ENCODE measurements at regions not wholly inside any gene's neighbourhood (a gene's known extent, or its start where the extent isn't known, plus 50 kb on each side); places are given as distances from the start of the nearest gene placed in this dataset.
"Not testable (repeated sequence)": the region's sequence is repeated elsewhere in the genome, so short reads cannot be mapped to it uniquely, and the experiment has no call there.

- Mint-ChIP-seq H3K36me3 (no peaks in the 10 kb centered on the region), H3K27ac (peak overlapping the region in 1 of 3 donors; percentile 41), H3K27me3 (no peaks in the 10 kb centered on the region), H3K4me3 (no peak overlapping the region), H3K4me1 (peaks cover 0 to 8% (median 2%) of the 10 kb centered on the region in 3 donors), H3K9me3 (no peaks in the 10 kb centered on the region)
Observed at GRCh38 chr3:16769525-16769924, 115.2 kb upstream of the PLCL2 start.

DNA sequence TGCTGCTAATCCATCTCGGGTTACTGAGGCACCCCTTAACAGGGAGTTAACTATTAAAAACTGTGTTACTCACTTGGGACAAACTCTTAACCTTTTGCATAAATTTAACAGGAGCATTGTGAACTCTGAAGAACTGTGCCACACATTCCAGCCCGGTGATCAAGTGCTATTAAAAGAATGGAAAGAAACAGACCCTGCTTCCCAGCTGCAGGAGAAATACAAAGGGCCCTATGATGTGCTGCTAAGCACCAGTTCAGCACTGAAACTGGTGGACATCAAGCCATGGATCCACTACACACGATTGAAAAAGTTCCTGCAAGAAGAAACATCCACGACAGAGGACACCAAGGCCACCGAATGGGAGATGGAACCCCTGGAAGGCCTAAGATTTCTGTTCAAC lies 114.7 kb upstream of the PLCL2 start:
- Mint-ChIP-seq H3K9me3 (no peaks in the 10 kb centered on the region), H3K36me3 (no peaks in the 10 kb centered on the region), H3K4me1 (peaks cover 0 to 4% (median 2%) of the 10 kb centered on the region in 3 donors), H3K4me3 (no peak overlapping the region), H3K27ac (no peak overlapping the region), H3K27me3 (no peaks in the 10 kb centered on the region)

DNA sequence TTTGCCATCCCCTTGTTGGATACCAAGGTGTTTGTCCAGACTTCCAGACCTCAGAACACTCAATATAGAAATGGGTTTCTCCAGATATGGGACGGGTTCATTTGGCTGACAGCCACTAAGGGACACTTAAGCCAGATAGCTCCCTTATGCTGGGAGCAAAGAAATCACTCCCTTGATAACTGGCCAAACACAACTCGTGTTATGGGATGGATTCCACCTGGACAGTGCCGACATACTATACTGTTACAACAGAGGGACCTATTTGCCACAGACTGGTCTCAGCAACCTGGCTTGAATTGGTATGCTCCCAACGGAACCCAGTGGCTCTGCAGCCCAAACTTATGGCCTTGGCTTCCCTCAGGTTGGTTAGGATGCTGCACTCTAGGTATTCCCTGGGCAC lies 114.0 kb upstream of the PLCL2 start:
- no peaks in the 10 kb centered on the region for H3K36me3 Mint-ChIP-seq
- H3K4me1 Mint-ChIP-seq: peaks cover 0 to 3% (median under 1%) of the 10 kb centered on the region in 3 donors
- H3K4me3 Mint-ChIP-seq: no peak overlapping the region
- peaks cover 0 to under 1% (median 0%) of the 10 kb centered on the region in 3 donors for H3K9me3 Mint-ChIP-seq
- H3K27ac Mint-ChIP-seq: no peak overlapping the region
- H3K27me3 Mint-ChIP-seq: peaks cover 2% of the 10 kb centered on the region

DNA sequence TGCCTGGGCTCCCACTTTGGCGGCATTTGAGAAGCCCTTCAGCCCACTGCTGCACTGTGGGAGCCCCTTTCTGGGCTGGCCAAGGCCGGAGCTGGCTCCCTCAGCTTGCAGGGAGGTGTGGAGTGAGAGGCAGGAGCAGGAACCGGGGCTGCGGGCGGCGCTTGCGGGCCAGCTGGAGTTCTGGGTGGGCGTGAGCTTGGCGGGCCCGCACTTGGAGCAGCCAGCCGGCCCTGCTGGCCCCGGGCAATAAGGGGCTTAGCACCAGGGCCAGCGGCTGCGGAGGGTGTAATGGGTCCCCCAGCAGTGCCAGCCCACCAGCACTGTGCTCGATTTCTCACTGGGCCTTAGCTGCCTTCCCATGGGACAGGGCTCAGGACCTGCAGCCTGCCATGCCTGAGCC lies 111.2 kb upstream of the PLCL2 start:
- H3K9me3 Mint-ChIP-seq, H3K4me1 Mint-ChIP-seq, H3K4me3 Mint-ChIP-seq, H3K27ac Mint-ChIP-seq, H3K27me3 Mint-ChIP-seq, H3K36me3 Mint-ChIP-seq: not testable (repeated sequence)

- H3K4me1 Mint-ChIP-seq, H3K4me3 Mint-ChIP-seq, H3K27me3 Mint-ChIP-seq, H3K36me3 Mint-ChIP-seq, H3K27ac Mint-ChIP-seq, H3K9me3 Mint-ChIP-seq: not testable (repeated sequence)
Observed at GRCh38 chr3:16774536-16774935, 110.2 kb upstream of the PLCL2 start.

GRCh38 chr3:16784973-16785372 lies 99.8 kb upstream of the PLCL2 start:
- Mint-ChIP-seq H3K4me3 (no peak overlapping the region), H3K9me3 (peaks cover 0 to 2% (median 0%) of the 10 kb centered on the region in 3 donors), H3K27me3 (no peaks in the 10 kb centered on the region), H3K4me1 (peaks cover 7 to 9% (median 7%) of the 10 kb centered on the region in 3 donors), H3K36me3 (peaks cover 5% of the 10 kb centered on the region), H3K27ac (no peak overlapping the region)

GRCh38 chr3:16785465-16785864 lies 99.3 kb upstream of the PLCL2 start:
- Mint-ChIP-seq H3K36me3 (peaks cover 5% of the 10 kb centered on the region), H3K4me3 (no peak overlapping the region), H3K27ac (no peak overlapping the region), H3K27me3 (peaks cover 3% of the 10 kb centered on the region), H3K9me3 (peaks cover 0 to 2% (median 0%) of the 10 kb centered on the region in 3 donors), H3K4me1 (peaks cover 7 to 10% (median 7%) of the 10 kb centered on the region in 3 donors)

DNA sequence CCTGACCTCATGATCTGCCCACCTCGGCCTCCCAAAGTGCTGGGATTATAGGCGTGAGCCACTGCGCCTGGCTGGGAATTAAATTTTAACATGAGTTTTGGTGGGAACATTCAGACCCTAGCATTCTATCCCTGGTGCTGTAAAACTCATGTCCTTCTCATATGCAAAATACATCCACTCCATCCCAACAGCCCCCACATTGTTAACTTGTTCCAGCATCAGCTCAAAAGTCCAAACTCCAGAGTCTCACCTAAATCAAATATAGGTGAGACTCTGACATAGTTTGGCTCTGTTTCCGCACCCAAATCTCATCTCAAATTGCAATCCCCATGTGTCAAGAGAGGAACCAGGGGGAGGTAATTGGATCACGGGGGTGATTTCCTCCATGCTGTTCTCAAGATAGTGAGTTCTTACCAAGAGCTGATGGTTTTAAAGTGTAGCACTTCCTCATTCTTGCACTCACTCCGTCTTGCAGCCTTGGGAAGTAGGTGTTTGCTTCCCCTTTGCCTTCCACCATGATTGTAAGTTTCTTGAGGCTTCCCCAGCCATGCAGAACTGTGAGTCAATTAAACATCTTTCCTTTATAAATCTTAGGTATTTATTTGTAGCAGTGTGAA lies 96.2 kb upstream of the PLCL2 start:
- Mint-ChIP-seq H3K36me3 (peaks cover 5% of the 10 kb centered on the region), H3K4me3 (no peak overlapping the region), H3K4me1 (peaks cover 7 to 10% (median 7%) of the 10 kb centered on the region in 3 donors)

DNA sequence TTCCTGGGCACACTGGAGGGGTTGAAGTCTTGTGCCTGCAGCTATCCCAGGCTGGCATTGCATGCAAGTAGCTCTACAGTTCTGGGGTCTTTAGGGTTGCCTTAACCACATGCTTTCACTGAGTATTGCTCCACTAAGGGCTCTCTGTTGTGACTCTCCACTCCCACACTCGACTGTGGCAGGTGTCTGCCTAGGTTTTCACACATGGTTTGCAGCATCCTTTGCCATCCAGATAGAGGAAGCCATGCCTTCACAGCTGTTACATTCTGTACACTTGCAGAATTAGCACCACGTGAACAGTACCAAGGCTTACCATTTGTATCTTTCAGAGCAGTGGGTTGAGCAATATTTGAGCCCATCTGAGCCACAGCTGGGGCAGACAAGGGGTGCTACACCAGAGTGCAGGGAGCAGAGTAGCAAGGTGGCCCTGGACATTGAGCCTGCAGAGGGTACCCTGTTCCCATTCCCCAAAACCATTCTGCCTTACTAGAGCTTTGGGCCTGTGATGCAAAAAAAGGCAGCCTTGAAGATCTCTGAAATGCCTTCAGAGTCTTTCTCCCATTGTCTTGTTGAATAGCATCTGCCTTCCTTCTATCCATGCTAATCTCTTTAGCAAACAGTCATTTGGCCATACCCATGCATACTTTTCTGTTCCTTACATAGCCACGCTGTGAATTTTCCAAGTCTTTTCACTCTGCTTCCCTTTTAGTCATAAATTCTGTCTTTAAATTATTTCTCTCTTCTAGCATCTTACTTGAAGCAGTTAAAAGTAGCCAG lies 95.2 kb upstream of the PLCL2 start:
- Mint-ChIP-seq H3K36me3 (peaks cover 5% of the 10 kb centered on the region), H3K4me1 (peaks cover 7 to 10% (median 10%) of the 10 kb centered on the region in 3 donors), H3K9me3 (peaks cover 0 to 3% (median 2%) of the 10 kb centered on the region in 3 donors), H3K4me3 (no peak overlapping the region), H3K27ac (no peak overlapping the region), H3K27me3 (peaks cover 8% of the 10 kb centered on the region)

More for the DNA sequence above, 96.2 kb upstream of the PLCL2 start:
- H3K27ac Mint-ChIP-seq: no peak overlapping the region
- H3K9me3 Mint-ChIP-seq: peaks cover 0 to 2% (median under 1%) of the 10 kb centered on the region in 3 donors
- H3K27me3 Mint-ChIP-seq: peaks cover 8% of the 10 kb centered on the region

GRCh38 chr3:16790432-16791400 lies 94.0 kb upstream of the PLCL2 start:
- H3K36me3 Mint-ChIP-seq: peaks cover 7% of the 10 kb centered on the region
- H3K4me3 Mint-ChIP-seq: peak overlapping the region in 1 of 4 donors; percentile 6
- H3K4me1 Mint-ChIP-seq: peaks cover 8 to 10% (median 10%) of the 10 kb centered on the region in 3 donors
- H3K27ac Mint-ChIP-seq: no peak overlapping the region
- H3K9me3 Mint-ChIP-seq: peaks cover 0 to 3% (median 2%) of the 10 kb centered on the region in 3 donors
- H3K27me3 Mint-ChIP-seq: peaks cover 8% of the 10 kb centered on the region

DNA sequence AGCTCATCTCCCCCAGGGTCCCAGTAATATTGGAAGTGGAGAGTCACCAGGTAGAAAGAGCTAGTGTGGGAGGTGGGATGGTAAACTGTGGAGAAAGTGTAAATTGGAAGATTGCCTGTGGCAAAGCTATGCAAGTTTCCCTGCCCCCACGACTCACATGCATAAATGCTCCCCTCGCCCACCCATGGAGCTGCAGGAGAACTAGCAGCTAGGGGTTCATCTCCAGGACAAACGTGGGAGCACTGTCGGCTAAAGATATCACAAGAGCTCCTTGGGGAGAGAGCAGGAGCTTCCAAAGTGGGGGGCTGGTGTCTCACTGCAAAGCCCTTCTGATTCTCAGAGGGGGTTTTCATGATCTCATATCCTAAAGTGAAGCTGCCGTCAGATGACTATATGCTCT lies 91.4 kb upstream of the PLCL2 start:
- peaks cover 0 to 3% (median 0%) of the 10 kb centered on the region in 3 donors for H3K9me3 Mint-ChIP-seq
- peaks cover 14 to 21% (median 20%) of the 10 kb centered on the region in 3 donors for H3K4me1 Mint-ChIP-seq
- no peak overlapping the region for H3K4me3 Mint-ChIP-seq
- no peak overlapping the region for H3K27ac Mint-ChIP-seq
- H3K36me3 Mint-ChIP-seq: peaks cover 8% of the 10 kb centered on the region
- peaks cover 8% of the 10 kb centered on the region for H3K27me3 Mint-ChIP-seq

DNA sequence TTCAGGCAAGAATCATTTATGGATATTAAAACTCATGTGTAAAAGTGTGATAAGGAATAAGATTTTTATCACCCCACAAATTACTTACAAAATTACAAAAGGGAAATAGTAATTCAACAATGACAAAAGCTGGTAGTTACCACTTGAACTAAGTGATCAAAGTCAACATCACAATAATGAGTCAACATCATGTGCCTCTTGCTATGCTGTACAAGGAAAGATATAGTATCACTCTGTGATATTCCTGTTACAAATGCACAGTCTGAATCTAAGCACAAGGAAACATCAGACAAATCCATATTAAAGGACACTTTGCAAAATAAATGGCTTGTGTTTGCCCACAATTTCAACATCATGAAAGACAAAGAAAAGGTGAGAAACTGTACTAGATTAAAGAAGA lies 90.5 kb upstream of the PLCL2 start:
- peaks cover 8% of the 10 kb centered on the region for H3K27me3 Mint-ChIP-seq
- H3K4me1 Mint-ChIP-seq: peaks cover 9 to 14% (median 13%) of the 10 kb centered on the region in 3 donors
- peaks cover 5% of the 10 kb centered on the region for H3K36me3 Mint-ChIP-seq
- H3K9me3 Mint-ChIP-seq: peaks cover 0 to 3% (median 0%) of the 10 kb centered on the region in 3 donors
- no peak overlapping the region for H3K27ac Mint-ChIP-seq
- H3K4me3 Mint-ChIP-seq: no peak overlapping the region

GRCh38 chr3:16795581-16795980 lies 89.2 kb upstream of the PLCL2 start:
- H3K27ac Mint-ChIP-seq: no peak overlapping the region
- peaks cover 12 to 20% (median 16%) of the 10 kb centered on the region in 3 donors for H3K4me1 Mint-ChIP-seq
- peaks cover 5% of the 10 kb centered on the region for H3K27me3 Mint-ChIP-seq
- H3K4me3 Mint-ChIP-seq: no peak overlapping the region
- peaks cover 0 to 3% (median 0%) of the 10 kb centered on the region in 3 donors for H3K9me3 Mint-ChIP-seq
- H3K36me3 Mint-ChIP-seq: peaks cover 3% of the 10 kb centered on the region

- Mint-ChIP-seq H3K27me3 (peaks cover 1% of the 10 kb centered on the region), H3K4me1 (peaks cover 24 to 33% (median 31%) of the 10 kb centered on the region in 3 donors), H3K4me3 (no peak overlapping the region), H3K9me3 (peaks cover 0 to 3% (median 0%) of the 10 kb centered on the region in 3 donors), H3K36me3 (peaks cover 3% of the 10 kb centered on the region), H3K27ac (no peak overlapping the region)
Observed at GRCh38 chr3:16797831-16798230, 86.9 kb upstream of the PLCL2 start.

GRCh38 chr3:16798738-16799137 lies 86.0 kb upstream of the PLCL2 start:
- H3K27ac Mint-ChIP-seq: peak overlapping the region in 1 of 3 donors; percentile 54
- H3K4me1 Mint-ChIP-seq: peaks cover 24 to 34% (median 31%) of the 10 kb centered on the region in 3 donors

More at GRCh38 chr3:16798738-16799137, 86.0 kb upstream of the PLCL2 start:
- no peak overlapping the region for H3K4me3 Mint-ChIP-seq
- H3K36me3 Mint-ChIP-seq: peaks cover 3% of the 10 kb centered on the region
- H3K27me3 Mint-ChIP-seq: no peaks in the 10 kb centered on the region
- peaks cover 0 to under 1% (median 0%) of the 10 kb centered on the region in 3 donors for H3K9me3 Mint-ChIP-seq
